PC-3 (cell line): ENCODE measurements at regions not wholly inside any gene's neighbourhood (a gene's known extent, or its start where the extent isn't known, plus 50 kb on each side); places are given as distances from the start of the nearest gene placed in this dataset.
"Not testable (repeated sequence)": the region's sequence is repeated elsewhere in the genome, so short reads cannot be mapped to it uniquely, and the experiment has no call there.

Experiments
- CTCF ChIP-seq: fragments of 300-600 bp; sonication (generic); conservative IDR thresholded peaks from 2 replicates; pipeline ENCODE4 v1.5.1; 2017; ENCODE audit warnings: antibody characterized with exemption, low read depth, mild to moderate bottlenecking, low read length
- EZH2 ChIP-seq: fragments of 300-600 bp; sonication (generic); IDR thresholded peaks from one replicate; pipeline ENCODE4 v1.6.1; 2017; ENCODE audit warnings: antibody characterized with exemption, mild to moderate bottlenecking, low read length; ENCODE audit not compliant: unreplicated experiment
- EZH2phosphoT487 ChIP-seq: fragments of 300-600 bp; sonication (generic); IDR thresholded peaks from 2 replicates; pipeline ENCODE4 v1.6.1; 2018; ENCODE audit warnings: mild to moderate bottlenecking, antibody characterized with exemption, low read length, borderline replicate concordance

DNA sequence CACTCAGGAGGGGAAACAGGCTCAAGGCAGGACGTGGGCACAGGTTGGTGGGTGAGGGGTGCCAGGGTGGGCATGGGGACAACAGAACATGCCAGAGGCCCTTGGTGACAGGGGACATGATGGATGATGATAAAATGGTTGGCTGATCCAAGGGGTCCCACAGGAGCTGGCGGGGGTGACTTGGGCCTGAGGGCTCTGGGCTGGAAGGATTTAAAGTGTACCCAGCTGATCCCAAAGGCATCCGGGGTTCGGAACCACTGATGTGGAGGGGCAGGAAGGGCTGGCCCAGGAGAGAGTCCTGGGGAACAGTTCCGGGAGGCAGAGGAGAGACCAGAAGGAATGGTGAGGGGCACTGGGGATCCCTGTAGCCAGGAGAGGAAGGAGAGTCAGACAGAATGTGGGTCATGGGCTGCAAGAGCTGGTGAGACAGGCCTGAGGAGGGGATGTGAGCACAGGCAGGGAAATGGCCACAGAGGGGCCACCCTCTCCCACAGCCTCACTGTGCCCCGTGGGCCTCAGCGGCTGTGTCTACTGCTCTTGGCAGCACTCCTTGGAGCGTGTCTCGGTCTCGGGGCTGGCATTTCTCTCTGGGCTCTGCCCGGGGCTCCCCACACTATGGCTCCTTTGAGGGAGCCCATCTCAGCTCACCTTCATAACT lies 70.7 kb upstream of the PTPN20 start:
- not testable (repeated sequence) for TF ChIP-seq CTCF, EZH2, EZH2phosphoT487
